Central memory CD8-positive, alpha-beta T cell (primary cell): ENCODE measurements at regions not wholly inside any gene's neighbourhood (a gene's known extent, or its start where the extent isn't known, plus 50 kb on each side); places are given as distances from the start of the nearest gene placed in this dataset.
"Not testable (repeated sequence)": the region's sequence is repeated elsewhere in the genome, so short reads cannot be mapped to it uniquely, and the experiment has no call there.

Experiments
- ATAC-seq: fragments of 150-1000 bp; cut with Tn5 transposase; replicated peaks from 2 replicates; pipeline ENCODE4 v1.10.0; 2022; ENCODE audit warnings: mild to moderate bottlenecking, moderate FRiP score, moderate number of reproducible peaks; ENCODE audit not compliant: poor library complexity, severe bottlenecking; ENCODE audit errors: extremely low read depth
- DNase-seq, 2 donors: peaks; one replicate each; pipeline ENCODE4 v3.0.0; 2021; ENCODE audit warnings: low spot score in 2 of 2
- H3K27ac Mint-ChIP-seq: one replicate; pipeline ENCODE4 v1.8.0; 2022; ENCODE audit warnings: low read depth, mild to moderate bottlenecking, moderate library complexity, mixed read lengths
- H3K27me3 Mint-ChIP-seq: one replicate; pipeline ENCODE4 v1.8.0; 2022; ENCODE audit warnings: mixed read lengths
- H3K36me3 Mint-ChIP-seq: one replicate; pipeline ENCODE4 v1.8.0; 2022; ENCODE audit warnings: mild to moderate bottlenecking, moderate library complexity, mixed read lengths; ENCODE audit not compliant: insufficient read depth
- H3K4me1 Mint-ChIP-seq: one replicate; pipeline ENCODE4 v1.8.0; 2022; ENCODE audit warnings: mixed read lengths
- H3K4me3 Mint-ChIP-seq: one replicate; pipeline ENCODE4 v1.8.0; 2022; ENCODE audit warnings: mild to moderate bottlenecking, moderate library complexity, mixed read lengths
- H3K9me3 Mint-ChIP-seq: one replicate; pipeline ENCODE4 v1.8.0; 2022; ENCODE audit warnings: mixed read lengths

DNA sequence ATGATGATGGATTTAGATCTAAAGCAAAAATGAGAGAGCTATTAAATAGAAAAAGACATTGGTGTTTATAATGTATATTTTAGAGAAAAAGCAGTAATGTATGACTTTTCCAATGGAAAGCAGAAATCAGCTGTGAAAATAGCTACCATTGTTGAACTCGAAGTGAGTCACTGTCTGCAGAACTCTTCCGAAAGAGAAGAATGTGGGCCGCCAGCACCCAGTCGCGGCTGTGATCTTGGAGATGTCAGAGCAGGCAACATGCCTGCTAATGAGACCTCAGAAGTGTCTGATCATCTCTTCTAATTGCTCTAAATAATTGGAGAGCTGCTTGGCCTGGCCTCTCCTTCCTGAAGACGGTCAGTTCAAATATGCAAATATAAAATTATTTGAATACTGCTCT lies 333.6 kb upstream of the RUNX1 start:
- Mint-ChIP-seq H3K36me3 (no peaks in the 10 kb centered on the region), H3K4me3 (no peak overlapping the region), H3K27me3 (peaks cover 16% of the 10 kb centered on the region), H3K27ac (no peak overlapping the region), H3K4me1 (no peaks in the 10 kb centered on the region), H3K9me3 (no peaks in the 10 kb centered on the region)
- ATAC-seq (no peak), DNase-seq (no peak)

DNA sequence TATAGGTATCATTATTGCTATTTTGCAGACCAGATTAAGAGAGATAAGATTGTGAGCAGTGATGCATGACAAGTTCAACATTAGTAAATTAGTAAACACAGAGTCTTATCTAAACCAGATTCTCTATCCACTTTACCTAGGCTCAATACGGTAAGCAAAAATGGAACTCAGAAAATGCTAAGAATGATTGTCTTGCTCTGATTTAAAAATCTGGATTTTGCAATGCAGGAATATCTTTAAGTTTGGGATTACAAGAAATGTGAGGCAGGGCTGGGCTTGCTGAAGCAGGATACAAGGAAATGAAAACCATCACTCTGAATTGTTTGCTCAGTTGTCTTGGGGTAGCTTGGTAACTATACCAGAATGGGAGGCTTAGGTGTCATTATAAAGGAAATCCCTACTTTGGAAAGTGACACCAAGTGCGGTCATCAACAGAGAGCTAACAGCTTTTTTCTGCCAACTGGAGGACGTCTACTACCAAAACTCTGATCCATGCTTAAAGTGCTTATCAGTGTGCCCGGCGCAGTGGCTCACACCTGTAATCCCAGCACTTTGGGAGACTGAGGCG lies 332.7 kb upstream of the RUNX1 start:
- no peak for DNase-seq
- no peak overlapping the region for H3K27ac Mint-ChIP-seq
- H3K4me3 Mint-ChIP-seq = no peak overlapping the region
- H3K36me3 Mint-ChIP-seq = no peaks in the 10 kb centered on the region
- ATAC-seq = no peak
- H3K9me3 Mint-ChIP-seq = no peaks in the 10 kb centered on the region
- H3K27me3 Mint-ChIP-seq = peaks cover 16% of the 10 kb centered on the region
- no peaks in the 10 kb centered on the region for H3K4me1 Mint-ChIP-seq

DNA sequence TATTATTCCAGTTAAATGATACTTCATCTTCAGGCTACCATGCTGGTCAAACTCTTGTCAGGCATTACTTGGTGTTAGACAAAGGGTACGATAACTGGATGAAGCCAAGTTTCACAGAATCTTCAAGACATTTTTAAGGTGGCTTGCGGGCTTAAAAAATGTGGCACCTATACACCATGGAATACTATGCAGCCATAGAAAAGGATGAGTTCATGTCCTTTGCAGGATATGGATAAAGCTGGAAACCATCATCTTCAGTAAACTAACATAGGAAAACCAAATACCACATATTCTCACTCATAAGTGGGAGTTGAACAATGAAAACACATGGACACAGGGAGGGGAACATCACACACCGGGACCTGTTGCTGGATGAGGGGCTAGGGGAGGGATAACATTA lies 331.2 kb upstream of the RUNX1 start:
- not testable (repeated sequence) for H3K4me1 Mint-ChIP-seq, H3K9me3 Mint-ChIP-seq, H3K36me3 Mint-ChIP-seq, ATAC-seq, H3K27ac Mint-ChIP-seq, H3K4me3 Mint-ChIP-seq, DNase-seq
- peaks cover 16% of the 10 kb centered on the region for H3K27me3 Mint-ChIP-seq

DNA sequence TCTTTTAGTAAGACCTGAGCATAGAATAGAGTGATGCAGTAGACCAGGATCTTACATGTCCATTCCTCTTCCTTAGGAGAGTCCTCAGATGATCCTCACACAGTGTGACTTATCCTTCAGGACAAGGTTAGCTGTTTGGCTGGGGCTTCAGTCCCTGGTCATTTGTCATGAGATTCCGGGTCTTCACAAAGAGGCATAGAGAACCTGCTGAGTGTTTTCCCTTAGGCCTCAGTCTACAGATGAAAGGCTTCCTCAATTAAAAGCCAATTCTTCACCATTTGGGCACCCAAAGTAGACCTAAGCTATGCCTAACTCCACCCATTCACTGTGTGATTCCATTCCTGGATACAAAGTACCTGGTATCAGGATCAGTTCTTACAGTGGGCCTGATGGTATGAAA lies 329.8 kb upstream of the RUNX1 start:
- Mint-ChIP-seq H3K36me3 (no peaks in the 10 kb centered on the region), H3K4me3 (no peak overlapping the region), H3K27ac (no peak overlapping the region), H3K9me3 (no peaks in the 10 kb centered on the region), H3K27me3 (peaks cover 2% of the 10 kb centered on the region), H3K4me1 (no peaks in the 10 kb centered on the region)
- ATAC-seq = no peak
- DNase-seq = no peak

DNA sequence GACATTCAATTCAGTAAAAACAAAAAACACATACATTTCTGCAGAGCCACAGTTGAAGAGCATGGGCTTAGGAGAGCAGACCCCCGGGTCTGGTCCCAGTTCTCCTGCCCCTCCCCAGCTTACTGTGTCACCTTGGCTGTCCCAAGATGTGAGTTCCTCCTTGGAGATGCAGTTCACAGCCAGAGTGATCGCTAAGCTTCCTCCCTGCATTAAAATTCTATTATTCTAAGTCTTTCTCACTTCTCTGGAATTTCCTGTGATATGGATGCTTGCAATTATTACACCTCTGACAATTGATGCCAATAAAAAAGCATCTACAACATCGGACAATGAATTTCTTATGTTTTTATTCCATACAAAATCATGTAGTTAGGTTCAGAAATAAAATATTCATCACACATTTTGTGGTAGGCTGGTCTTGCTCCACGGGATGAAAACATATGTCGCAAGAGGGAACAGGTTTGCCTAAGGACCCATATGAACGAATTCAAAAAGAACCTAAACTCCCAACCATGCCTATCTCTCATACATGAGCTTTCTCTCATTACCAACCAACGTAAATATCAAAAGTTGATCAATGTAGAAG lies 328.5 kb upstream of the RUNX1 start:
- ATAC-seq (no peak), DNase-seq (no peak)
- no peak overlapping the region for H3K4me3 Mint-ChIP-seq
- H3K36me3 Mint-ChIP-seq = no peaks in the 10 kb centered on the region
- no peak overlapping the region for H3K27ac Mint-ChIP-seq
- H3K4me1 Mint-ChIP-seq = no peaks in the 10 kb centered on the region
- no peaks in the 10 kb centered on the region for H3K9me3 Mint-ChIP-seq
- H3K27me3 Mint-ChIP-seq = no peaks in the 10 kb centered on the region

DNA sequence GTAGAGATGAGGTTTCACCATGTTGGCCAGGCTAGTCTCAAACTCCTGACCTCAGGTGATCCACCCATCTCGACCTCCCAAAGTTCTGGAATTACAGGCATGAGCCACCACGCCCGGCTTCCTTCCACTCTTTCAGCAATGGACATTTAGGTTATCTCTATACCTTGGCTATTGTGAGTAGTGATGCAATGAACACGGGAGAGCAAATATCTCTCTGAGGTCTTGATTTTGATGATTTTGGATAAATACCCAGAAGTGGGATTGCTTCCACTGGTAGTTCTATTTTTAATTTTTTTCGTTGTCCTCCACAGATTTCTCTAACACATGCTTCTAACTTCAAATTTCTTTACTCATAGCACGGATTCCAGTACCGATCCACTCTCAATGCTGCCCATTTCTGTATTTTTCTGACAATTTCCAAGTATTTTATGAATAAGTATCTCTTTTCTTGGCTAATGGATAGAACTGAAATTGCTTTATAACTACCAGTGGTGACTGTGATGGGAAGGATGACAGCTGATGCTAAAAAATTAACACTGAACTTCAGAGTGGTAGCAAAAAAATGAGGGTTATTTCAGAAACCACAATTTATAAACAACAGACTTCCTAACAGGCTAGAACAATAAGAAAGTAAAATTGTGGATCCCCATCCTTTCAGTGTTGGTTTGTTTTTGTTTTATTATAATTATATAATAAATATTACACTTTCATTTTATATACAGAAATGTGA lies 327.5 kb upstream of the RUNX1 start:
- no peaks in the 10 kb centered on the region for H3K36me3 Mint-ChIP-seq
- H3K27me3 Mint-ChIP-seq = no peaks in the 10 kb centered on the region
- H3K9me3 Mint-ChIP-seq = no peaks in the 10 kb centered on the region

DNA sequence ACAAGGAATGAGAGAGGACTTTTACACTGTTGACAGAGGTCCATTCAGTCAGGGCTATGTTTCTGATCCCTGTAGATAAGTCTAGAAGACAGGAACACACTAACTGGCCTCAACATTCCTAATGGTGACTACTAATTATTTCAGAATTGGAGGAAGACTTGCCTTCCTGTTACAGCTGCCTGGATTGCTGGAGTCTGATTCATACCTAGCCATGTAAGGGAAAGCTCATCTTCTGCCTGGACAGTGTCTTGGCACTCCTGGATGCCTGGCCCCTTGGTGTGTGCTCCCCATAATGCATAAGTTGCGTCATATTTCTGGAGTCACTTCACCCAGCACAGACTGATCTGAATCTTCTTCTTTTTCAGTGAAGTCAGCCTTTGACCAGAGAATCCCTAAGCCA lies 326.0 kb upstream of the RUNX1 start:
- DNase-seq = no peak
- H3K27me3 Mint-ChIP-seq = no peaks in the 10 kb centered on the region
- no peak for ATAC-seq
- H3K4me1 Mint-ChIP-seq = no peaks in the 10 kb centered on the region
- H3K9me3 Mint-ChIP-seq = no peaks in the 10 kb centered on the region
- H3K36me3 Mint-ChIP-seq = no peaks in the 10 kb centered on the region
- no peak overlapping the region for H3K27ac Mint-ChIP-seq
- no peak overlapping the region for H3K4me3 Mint-ChIP-seq

More for the DNA sequence above, 327.5 kb upstream of the RUNX1 start:
- no peak overlapping the region for H3K4me3 Mint-ChIP-seq
- no peaks in the 10 kb centered on the region for H3K4me1 Mint-ChIP-seq
- ATAC-seq (no peak), DNase-seq (no peak)
- no peak overlapping the region for H3K27ac Mint-ChIP-seq

DNA sequence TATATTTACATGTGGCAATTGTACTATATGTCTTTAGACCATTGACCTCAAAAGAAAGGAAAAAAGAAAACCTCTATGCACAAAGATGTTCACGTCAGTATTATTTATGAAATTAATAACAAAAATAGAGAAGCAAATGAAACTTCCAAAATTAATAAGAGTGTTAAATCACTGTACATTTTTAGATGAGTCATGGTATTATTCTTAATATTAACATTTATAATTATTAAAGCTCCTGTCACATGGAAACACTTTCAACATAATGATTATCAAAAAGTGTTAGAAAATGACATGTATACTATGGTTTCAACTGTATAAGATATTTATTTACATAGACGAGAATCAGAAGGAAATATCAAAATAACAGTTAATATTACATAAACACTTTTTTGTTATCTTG lies 324.9 kb upstream of the RUNX1 start:
- no peak for ATAC-seq
- Mint-ChIP-seq H3K36me3 (no peaks in the 10 kb centered on the region), H3K4me1 (no peaks in the 10 kb centered on the region), H3K27me3 (no peaks in the 10 kb centered on the region), H3K4me3 (no peak overlapping the region), H3K9me3 (no peaks in the 10 kb centered on the region), H3K27ac (no peak overlapping the region)
- DNase-seq = no peak

DNA sequence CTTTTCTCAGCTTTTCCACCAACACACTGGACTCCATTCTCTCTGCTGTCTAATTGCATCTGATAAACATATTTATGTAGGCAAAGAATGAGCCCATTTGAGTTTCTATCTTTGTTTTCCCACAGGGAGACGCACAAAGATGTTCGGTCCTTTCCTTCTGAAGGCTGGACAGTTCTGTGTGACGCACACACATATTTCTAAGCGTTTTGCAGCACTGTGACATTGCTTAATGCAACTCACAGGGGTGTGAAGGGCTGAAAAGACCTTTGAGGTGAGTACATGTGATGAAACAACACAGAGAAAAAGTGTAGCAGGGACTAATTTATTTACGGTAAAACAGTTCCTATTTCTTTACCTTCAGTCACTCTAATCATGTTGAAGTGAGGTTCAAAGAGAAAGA lies 323.1 kb upstream of the RUNX1 start:
- H3K9me3 Mint-ChIP-seq = no peaks in the 10 kb centered on the region
- no peak for ATAC-seq
- H3K4me1 Mint-ChIP-seq = no peaks in the 10 kb centered on the region
- no peaks in the 10 kb centered on the region for H3K36me3 Mint-ChIP-seq
- no peak for DNase-seq
- H3K27me3 Mint-ChIP-seq = no peaks in the 10 kb centered on the region
- H3K4me3 Mint-ChIP-seq = no peak overlapping the region
- H3K27ac Mint-ChIP-seq = no peak overlapping the region

DNA sequence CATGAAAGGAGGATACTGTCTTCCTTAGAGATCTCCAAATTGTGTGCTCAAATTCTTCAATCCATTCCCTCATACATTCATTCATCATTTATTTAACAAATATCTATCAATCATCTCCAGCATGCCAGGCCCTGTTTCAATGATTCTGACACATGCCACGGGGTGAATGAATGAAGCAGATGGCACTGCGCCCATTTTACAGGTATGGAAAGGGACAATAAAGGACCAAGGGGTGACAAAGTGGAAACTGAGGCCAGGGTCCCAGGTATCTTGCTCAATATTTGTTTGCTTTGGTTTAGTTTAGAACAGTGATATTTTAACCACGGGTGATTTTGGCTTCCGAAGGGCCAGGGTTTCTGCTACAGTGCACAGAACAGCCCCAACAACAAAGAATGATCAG lies 321.6 kb upstream of the RUNX1 start:
- no peaks in the 10 kb centered on the region for H3K4me1 Mint-ChIP-seq
- no peaks in the 10 kb centered on the region for H3K36me3 Mint-ChIP-seq
- DNase-seq (no peak), ATAC-seq (no peak)
- no peaks in the 10 kb centered on the region for H3K27me3 Mint-ChIP-seq
- no peak overlapping the region for H3K4me3 Mint-ChIP-seq
- H3K9me3 Mint-ChIP-seq = no peaks in the 10 kb centered on the region
- H3K27ac Mint-ChIP-seq = no peak overlapping the region

DNA sequence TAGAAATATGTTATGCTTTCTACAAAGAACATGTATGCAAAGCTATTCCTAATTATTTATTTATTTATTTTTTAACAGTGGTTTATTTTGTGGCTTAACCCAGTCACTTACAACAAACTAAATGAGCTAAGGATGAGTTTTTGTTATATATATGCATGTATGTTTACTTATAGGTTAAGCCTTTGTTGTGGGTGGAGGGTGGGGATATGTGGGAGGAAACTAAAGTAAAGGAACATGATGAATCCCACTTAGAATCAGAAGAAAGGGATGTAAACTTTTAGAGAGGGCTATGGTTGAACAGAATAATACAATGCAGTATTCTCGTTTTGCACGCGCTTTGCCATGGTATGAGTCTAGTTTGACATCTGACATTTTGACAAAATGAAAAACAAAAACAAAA lies 321.0 kb upstream of the RUNX1 start:
- Mint-ChIP-seq H3K36me3 (no peaks in the 10 kb centered on the region), H3K9me3 (no peaks in the 10 kb centered on the region), H3K4me1 (no peaks in the 10 kb centered on the region), H3K27ac (no peak overlapping the region), H3K4me3 (no peak overlapping the region), H3K27me3 (no peaks in the 10 kb centered on the region)
- no peak for DNase-seq
- no peak for ATAC-seq

DNA sequence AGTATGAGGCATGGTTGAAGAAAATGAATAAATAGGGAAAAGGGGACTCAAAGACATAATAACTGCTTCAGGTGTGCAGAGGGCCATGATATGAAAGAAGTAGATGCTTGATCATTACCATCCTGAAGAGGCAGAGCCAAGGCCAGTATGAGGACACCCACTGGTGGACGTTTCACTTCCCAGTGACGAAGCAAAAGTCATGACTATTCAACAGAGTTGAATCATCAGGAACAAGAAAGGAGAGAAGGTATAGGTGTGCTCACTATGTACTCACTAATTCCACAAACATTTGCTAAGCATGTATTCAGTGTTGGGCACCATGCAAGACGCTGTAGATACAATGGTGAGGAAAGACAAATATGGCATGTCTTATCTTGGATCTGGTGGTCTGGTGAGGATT lies 319.2 kb upstream of the RUNX1 start:
- H3K4me3 Mint-ChIP-seq = no peak overlapping the region
- peaks cover 3% of the 10 kb centered on the region for H3K36me3 Mint-ChIP-seq
- DNase-seq (no peak), ATAC-seq (no peak)
- H3K4me1 Mint-ChIP-seq = no peaks in the 10 kb centered on the region
- H3K9me3 Mint-ChIP-seq = no peaks in the 10 kb centered on the region
- H3K27me3 Mint-ChIP-seq = no peaks in the 10 kb centered on the region
- no peak overlapping the region for H3K27ac Mint-ChIP-seq

DNA sequence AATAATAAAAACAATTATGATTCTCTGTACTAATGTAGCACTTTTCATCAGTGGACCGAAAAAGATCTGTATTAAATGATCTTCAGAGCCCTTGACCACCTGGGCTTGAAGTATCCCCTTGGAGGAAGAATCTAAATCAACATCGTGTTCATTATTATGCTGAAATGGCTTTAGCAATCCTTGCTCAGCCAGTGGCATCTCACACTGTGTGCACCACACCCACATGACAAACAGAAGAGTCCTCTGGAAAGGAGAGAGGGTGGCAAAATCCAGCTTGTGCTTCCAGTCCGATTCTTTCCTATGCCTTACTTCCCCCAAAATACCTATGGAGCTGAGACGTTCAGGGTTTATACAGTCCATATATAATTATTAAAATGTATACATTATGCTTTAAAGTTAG lies 318.5 kb upstream of the RUNX1 start:
- no peaks in the 10 kb centered on the region for H3K4me1 Mint-ChIP-seq
- H3K27me3 Mint-ChIP-seq = no peaks in the 10 kb centered on the region
- H3K27ac Mint-ChIP-seq = no peak overlapping the region

More for the DNA sequence above, 318.5 kb upstream of the RUNX1 start:
- Mint-ChIP-seq H3K4me3 (no peak overlapping the region), H3K9me3 (no peaks in the 10 kb centered on the region), H3K36me3 (peaks cover 3% of the 10 kb centered on the region)
- DNase-seq (no peak), ATAC-seq (no peak)
